Endothelial cell of umbilical vein (primary cell): ENCODE measurements at regions not wholly inside any gene's neighbourhood (a gene's known extent, or its start where the extent isn't known, plus 50 kb on each side); places are given as distances from the start of the nearest gene placed in this dataset.

Experiments used
- EZH2 ChIP-seq: IDR thresholded peaks from 2 replicates; pipeline ENCODE4 v1.6.1; 2012; ENCODE audit warnings: borderline replicate concordance, low read depth, mild to moderate bottlenecking, moderate library complexity, low read length, inconsistent platforms; ENCODE audit not compliant: severe bottlenecking
- MAX ChIP-seq: IDR thresholded peaks from 2 replicates; pipeline ENCODE4 v1.6.1; 2011; ENCODE audit not compliant: insufficient read depth, insufficient read length
- MYC ChIP-seq: IDR thresholded peaks from one replicate; pipeline ENCODE4 v1.6.1; 2011; ENCODE audit warnings: mild to moderate bottlenecking, low read depth, low read length
- POLR2A ChIP-seq: IDR thresholded peaks from 2 replicates; pipeline ENCODE4 v1.6.1; 2012; ENCODE audit warnings: low read depth, mild to moderate bottlenecking, control low read depth, low read length
- POLR2AphosphoS5 ChIP-seq: IDR thresholded peaks from 2 replicates; pipeline ENCODE4 v1.6.1; 2012; ENCODE audit warnings: low read depth, mild to moderate bottlenecking, control low read depth, low read length, moderate library complexity; ENCODE audit not compliant: insufficient read depth
- TF ChIP-seq, protein P1 (sequence below), 2 donors: IDR thresholded peaks; 1 replicate in 1 of 2; 2 replicates in 1 of 2; pipeline ENCODE4 v1.5.1; 2011; ENCODE audit warnings: low read length in 2 of 2, mild to moderate bottlenecking in 2 of 2, moderate library complexity in 2 of 2, control low read depth in 1 of 2, inconsistent platforms in 1 of 2, low read depth in 1 of 2; ENCODE audit not compliant: insufficient read depth in 1 of 2; ENCODE audit errors: extremely low read depth in 1 of 2

DNA sequence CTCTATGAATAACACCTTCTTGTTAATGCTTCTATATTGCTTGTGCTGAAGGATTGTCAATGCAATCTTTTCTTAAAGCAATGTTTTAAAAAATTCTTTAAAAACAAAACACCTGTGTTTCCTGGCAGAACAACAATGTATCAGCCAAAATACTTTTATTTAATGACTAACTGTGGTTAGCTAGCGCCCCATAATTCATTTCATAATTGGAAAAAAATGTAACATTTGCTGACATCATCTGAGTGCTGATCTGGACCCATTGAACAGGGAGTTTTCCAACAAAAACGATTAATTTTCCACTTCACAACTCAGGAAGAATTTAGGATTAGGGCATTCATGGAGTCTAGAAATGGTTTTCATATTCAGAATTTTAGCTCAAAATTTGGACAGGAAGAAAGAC is 137.6 kb upstream of the CDK6 start:
- TF ChIP-seq MAX: no peak
- no peak for TF ChIP-seq EZH2
- TF ChIP-seq, protein P1, sequence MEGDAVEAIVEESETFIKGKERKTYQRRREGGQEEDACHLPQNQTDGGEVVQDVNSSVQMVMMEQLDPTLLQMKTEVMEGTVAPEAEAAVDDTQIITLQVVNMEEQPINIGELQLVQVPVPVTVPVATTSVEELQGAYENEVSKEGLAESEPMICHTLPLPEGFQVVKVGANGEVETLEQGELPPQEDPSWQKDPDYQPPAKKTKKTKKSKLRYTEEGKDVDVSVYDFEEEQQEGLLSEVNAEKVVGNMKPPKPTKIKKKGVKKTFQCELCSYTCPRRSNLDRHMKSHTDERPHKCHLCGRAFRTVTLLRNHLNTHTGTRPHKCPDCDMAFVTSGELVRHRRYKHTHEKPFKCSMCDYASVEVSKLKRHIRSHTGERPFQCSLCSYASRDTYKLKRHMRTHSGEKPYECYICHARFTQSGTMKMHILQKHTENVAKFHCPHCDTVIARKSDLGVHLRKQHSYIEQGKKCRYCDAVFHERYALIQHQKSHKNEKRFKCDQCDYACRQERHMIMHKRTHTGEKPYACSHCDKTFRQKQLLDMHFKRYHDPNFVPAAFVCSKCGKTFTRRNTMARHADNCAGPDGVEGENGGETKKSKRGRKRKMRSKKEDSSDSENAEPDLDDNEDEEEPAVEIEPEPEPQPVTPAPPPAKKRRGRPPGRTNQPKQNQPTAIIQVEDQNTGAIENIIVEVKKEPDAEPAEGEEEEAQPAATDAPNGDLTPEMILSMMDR (IDR thresholded peaks at IDR 0.05; ENCODE audit: extremely low read depth in 1 of 2, insufficient read depth in 1 of 2, low read depth in 1 of 2, low read length in 2 of 2): no peak
- TF ChIP-seq POLR2A: no peak
- TF ChIP-seq MYC: no peak
- no peak for TF ChIP-seq POLR2AphosphoS5
